B cell (primary cell): ENCODE measurements at regions not wholly inside any gene's neighbourhood (a gene's known extent, or its start where the extent isn't known, plus 50 kb on each side); places are given as distances from the start of the nearest gene placed in this dataset.

ENCODE experiments used
- CTCF ChIP-seq: fragments of 200-600 bp; IDR thresholded peaks from one replicate; pipeline ENCODE4 v1.8.0; 2022; ENCODE audit warnings: antibody characterized with exemption, mild to moderate bottlenecking
- EZH2 ChIP-seq: IDR thresholded peaks from 2 replicates; pipeline ENCODE4 v1.6.1; 2012; ENCODE audit warnings: borderline replicate concordance, low read depth, mild to moderate bottlenecking, moderate library complexity, low read length; ENCODE audit not compliant: insufficient read depth, poor library complexity, severe bottlenecking

GRCh38 chr16:85479972-85480726, 133.0 kb upstream of the GSE1 start:
- TF ChIP-seq CTCF (peak; percentile 69), EZH2 (no peak)
